ENCODE measurements at regions not wholly inside any gene's neighbourhood (a gene's known extent, or its start where the extent isn't known, plus 50 kb on each side); places are given as distances from the start of the nearest gene placed in this dataset.
"Not testable (repeated sequence)": the region's sequence is repeated elsewhere in the genome, so short reads cannot be mapped to it uniquely, and the experiment has no call there.

- no peak for DNase-seq
Measured at GRCh38 chrX:786441-786881, 155.9 kb downstream of the SHOX start.

- DNase-seq: no peak
Measured at GRCh38 chrX:784829-785228, 154.2 kb downstream of the SHOX start.

GRCh38 chrX:781224-782204 is 150.9 kb downstream of the SHOX start:
- DNase-seq: no peak

GRCh38 chrX:776529-777230 is 146.1 kb downstream of the SHOX start:
- DNase-seq: no peak

- DNase-seq: no peak
Measured at GRCh38 chrX:776061-776460, 145.5 kb downstream of the SHOX start.

GRCh38 chrX:774536-774935 is 143.9 kb downstream of the SHOX start:
- no peak for DNase-seq

- no peak for DNase-seq
Measured at GRCh38 chrX:773292-774025, 142.9 kb downstream of the SHOX start.

DNA sequence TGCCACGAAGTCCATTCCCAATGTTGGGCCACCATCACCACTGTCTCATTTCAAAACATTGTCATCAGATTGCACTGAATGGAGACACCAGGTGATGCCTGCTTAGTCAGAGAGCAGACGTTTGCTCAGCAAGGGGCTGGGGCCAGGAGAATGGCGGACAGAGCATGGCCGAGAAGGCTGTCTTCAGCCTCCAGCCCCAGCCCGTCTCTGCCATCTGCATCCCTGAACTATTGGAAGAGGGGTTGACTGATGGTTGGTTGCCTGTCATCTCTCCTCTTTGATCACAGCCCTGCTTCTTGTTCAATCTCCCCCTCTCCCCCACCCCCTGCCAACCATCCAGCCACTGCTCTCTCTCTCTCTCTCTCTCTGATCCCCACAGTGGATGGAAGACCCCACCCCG is 140.9 kb downstream of the SHOX start:
- DNase-seq: no peak

- no peak for DNase-seq
Measured at GRCh38 chrX:769796-770195, 139.2 kb downstream of the SHOX start.

GRCh38 chrX:768596-768995 is 138.0 kb downstream of the SHOX start:
- no peak for DNase-seq

DNA sequence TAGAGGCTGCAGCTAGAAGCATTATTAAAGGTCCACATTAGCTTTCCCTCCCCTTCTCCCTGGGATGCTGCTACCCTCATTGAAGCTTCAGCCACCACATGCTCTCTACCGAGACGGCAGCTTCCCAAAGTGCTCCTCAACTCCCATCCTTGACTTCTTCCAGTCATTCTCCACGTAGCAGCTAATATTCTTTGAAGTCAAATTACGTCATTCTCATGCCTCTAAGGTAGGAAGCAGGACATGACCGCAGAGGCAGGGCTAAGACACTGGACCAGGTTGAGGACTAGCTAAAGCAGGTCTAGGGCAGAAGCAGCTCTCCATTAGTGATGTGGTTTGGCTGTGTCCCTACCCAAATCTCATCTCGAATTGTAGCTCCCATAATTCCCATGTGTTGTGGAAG is 128.3 kb downstream of the SHOX start:
- DNase-seq: no peak

DNA sequence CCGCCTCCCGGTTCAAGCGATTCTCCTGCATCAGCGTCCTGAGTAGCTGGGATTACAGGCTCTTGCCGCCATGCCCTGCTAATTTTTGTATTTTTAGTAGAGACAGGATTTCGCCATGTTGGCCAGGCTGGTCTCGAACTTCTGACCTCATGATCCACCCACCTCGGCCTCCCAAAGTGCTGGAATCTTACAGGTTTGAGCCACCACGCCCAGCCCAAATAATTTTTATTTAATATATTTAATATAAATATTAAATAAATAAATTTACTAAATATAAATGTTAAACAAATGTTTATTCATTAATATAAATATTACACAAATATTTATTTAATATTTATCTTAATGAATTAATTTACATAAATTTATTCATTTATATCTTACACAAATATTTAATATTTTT is 120.2 kb downstream of the SHOX start:
- no peak for DNase-seq

DNA sequence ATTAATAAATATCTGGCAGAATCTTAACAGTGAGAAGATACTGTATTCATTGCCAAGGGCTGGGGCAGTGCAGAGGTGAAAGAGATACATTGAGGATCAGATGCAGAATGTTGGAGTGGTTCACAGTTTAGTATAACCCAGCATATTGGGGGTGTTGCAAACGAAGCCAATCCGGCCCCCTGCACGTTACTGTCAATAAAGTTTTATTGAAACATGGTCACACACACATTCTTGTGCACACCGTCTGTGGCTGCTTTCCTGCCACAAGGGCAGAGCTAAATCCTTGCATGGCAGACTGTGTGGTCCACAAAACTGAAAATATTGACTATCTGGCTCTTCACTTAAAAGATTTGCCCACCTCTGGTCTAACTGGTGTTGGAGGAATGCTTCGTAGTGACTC is 119.7 kb downstream of the SHOX start:
- DNase-seq: no peak

- DNase-seq: no peak
Measured at GRCh38 chrX:747176-747575, 116.6 kb downstream of the SHOX start.

GRCh38 chrX:739611-740010 is 109.0 kb downstream of the SHOX start:
- no peak for DNase-seq

- not testable (repeated sequence) for DNase-seq
Measured at GRCh38 chrX:737021-737420, 106.4 kb downstream of the SHOX start.

DNA sequence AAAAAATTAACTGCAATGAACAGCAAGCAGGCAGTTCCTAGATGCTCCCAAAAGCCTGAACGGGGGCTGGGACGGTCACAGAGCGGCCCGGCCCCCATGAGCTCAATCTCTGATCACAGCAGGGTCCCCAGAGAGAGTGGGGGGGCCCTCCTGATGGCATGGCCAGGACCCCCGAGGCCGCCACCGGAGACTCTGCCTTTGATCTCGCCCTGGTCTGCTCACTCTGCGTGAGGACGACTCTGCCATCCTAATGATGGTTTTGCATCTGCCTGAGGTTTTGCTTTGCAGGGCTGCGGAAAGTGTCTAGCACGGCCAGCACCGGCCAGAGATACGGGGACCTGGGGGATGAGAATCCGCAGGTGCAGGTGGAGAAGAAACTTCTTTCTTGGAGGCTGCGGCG is 103.8 kb downstream of the SHOX start:
- DNase-seq: no peak

DNA sequence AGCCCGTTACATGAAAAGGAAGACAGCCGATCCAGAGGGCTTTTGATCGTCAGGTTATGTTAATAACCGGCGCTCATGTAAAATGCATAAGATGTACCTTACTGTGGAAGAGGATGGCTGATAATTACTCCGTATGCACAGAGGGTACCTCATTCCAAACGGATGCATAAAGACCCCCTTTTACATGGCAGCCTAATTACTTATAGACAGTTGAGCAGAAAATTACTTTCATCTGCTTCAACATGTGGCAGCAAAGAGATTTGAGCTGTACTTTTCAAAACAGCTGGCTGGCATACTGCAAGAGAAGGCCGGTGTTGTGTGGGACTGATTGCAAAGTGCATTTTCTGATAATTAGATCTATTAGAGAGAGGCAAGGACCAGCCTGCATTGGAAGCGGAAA is 103.4 kb downstream of the SHOX start:
- DNase-seq: no peak

- DNase-seq: no peak
Measured at GRCh38 chrX:729583-730409, 99.2 kb downstream of the SHOX start.

GRCh38 chrX:729101-729500 is 98.5 kb downstream of the SHOX start:
- DNase-seq: not testable (repeated sequence)

DNA sequence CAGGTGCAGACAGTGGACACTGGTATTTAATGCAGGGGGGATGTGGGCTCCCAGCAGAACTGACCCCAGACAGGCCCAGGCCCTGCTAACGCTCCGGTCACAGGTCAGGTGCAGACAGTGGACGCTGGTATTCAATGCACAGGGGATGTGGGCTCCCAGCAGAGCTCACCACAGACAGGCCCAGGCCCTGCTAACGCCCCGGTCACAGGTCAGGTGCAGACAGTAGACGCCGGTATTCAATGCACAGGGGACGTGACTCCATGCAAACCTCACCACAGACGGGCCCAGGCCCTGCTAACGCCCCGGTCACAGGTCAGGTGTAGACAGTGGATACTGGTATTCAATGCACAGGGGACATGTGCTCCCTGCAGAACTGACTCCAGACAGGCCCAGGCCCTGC is 98.0 kb downstream of the SHOX start:
- not testable (repeated sequence) for DNase-seq
